CD8-positive, alpha-beta memory T cell (primary cell): ENCODE measurements at regions not wholly inside any gene's neighbourhood (a gene's known extent, or its start where the extent isn't known, plus 50 kb on each side); places are given as distances from the start of the nearest gene placed in this dataset.

Source experiments
- CTCF ChIA-PET: fragments of 350-600 bp; sonication (Branson Sonifier 250); formaldehyde crosslinking; loops from one replicate; lab custom pipeline; 2021; ENCODE audit warnings: antibody characterized with exemption; lab: Charles Lee
- POLR2A ChIA-PET: fragments of 350-600 bp; sonication (Branson Sonifier 250); formaldehyde crosslinking; loops from one replicate; lab custom pipeline; 2021; ENCODE audit warnings: antibody characterized with exemption; lab: Charles Lee
- DNase-seq, 5 donors: peaks; one replicate each; pipeline versions ENCODE4 v3.0.0 to v3.0.0-alpha.2; 2020 to 2022; ENCODE audit warnings: mixed read lengths in 1 of 5
- H3K27ac ChIP-seq: one replicate; pipeline ENCODE4 v1.7.0; 2013; ENCODE audit warnings: low read depth, mild to moderate bottlenecking, low read length, moderate library complexity
- H3K27me3 ChIP-seq: 2 replicates; pipeline ENCODE4 v1.7.0; 2013; ENCODE audit warnings: low read length, mild to moderate bottlenecking; ENCODE audit not compliant: insufficient read depth, poor library complexity, severe bottlenecking
- H3K36me3 ChIP-seq: 2 replicates; pipeline ENCODE4 v1.7.0; 2013; ENCODE audit warnings: mild to moderate bottlenecking, low read length, moderate library complexity; ENCODE audit not compliant: insufficient read depth
- H3K4me1 ChIP-seq: 2 replicates; pipeline ENCODE4 v1.7.0; 2013; ENCODE audit warnings: mild to moderate bottlenecking, low read length, moderate library complexity; ENCODE audit not compliant: insufficient read depth
- H3K4me3 ChIP-seq: 2 replicates; pipeline ENCODE4 v1.7.0; 2013; ENCODE audit warnings: mild to moderate bottlenecking, low read length
- H3K9me3 ChIP-seq: 2 replicates; pipeline ENCODE4 v1.7.0; 2013; ENCODE audit warnings: mild to moderate bottlenecking, low read length
- H3K27ac Mint-ChIP-seq, 8 donors: one replicate each; pipeline ENCODE4 v1.8.0; 2020 to 2021; ENCODE audit warnings: mixed read lengths in 8 of 8, mild to moderate bottlenecking in 6 of 8, inconsistent platforms in 3 of 8, moderate library complexity in 3 of 8
- H3K27me3 Mint-ChIP-seq, 2 donors: one replicate each; pipeline ENCODE4 v1.8.0; 2020 to 2021; ENCODE audit warnings: mixed read lengths in 2 of 2, mild to moderate bottlenecking in 1 of 2, moderate library complexity in 1 of 2
- H3K36me3 Mint-ChIP-seq, 3 donors: one replicate each; pipeline ENCODE4 v1.8.0; 2020 to 2021; ENCODE audit warnings: mixed read lengths in 3 of 3, inconsistent platforms in 1 of 3, mild to moderate bottlenecking in 1 of 3
- H3K4me1 Mint-ChIP-seq, 3 donors: one replicate each; pipeline ENCODE4 v1.8.0; 2020 to 2021; ENCODE audit warnings: mixed read lengths in 3 of 3, inconsistent platforms in 1 of 3, mild to moderate bottlenecking in 1 of 3
- H3K4me3 Mint-ChIP-seq, 7 donors: one replicate each; pipeline ENCODE4 v1.8.0; 2020 to 2021; ENCODE audit warnings: mixed read lengths in 7 of 7, mild to moderate bottlenecking in 6 of 7, moderate library complexity in 4 of 7, inconsistent platforms in 2 of 7
- H3K9me3 Mint-ChIP-seq, 5 donors: one replicate each; pipeline ENCODE4 v1.8.0; 2020 to 2022; ENCODE audit warnings: mixed read lengths in 5 of 5, mild to moderate bottlenecking in 3 of 5, moderate library complexity in 2 of 5, inconsistent platforms in 1 of 5

DNA sequence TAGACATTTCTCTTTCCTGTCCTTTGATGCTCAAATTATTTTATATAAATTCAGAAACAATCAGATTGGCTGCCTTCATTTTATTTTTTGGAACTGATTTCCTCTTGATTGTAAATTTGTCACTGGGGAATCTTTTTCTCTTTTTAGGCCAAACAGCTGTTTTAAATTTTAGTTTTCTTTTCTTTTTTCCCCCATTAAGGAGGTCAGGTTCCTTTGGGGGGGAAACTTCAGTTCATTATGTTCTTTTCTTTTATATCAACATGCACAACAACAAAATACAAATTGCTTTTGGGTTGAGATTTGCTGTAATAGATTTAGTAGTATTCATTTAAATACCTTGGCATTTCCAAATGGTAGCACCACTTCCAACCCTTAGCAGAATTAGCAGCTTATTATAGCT, 264.8 kb upstream of the SPRY2 start:
- ChIA-PET POLR2A (no interaction called here), CTCF (no interaction called here)
- no peak for DNase-seq
- H3K4me3 ChIP-seq: no peak overlapping the region
- H3K27me3 ChIP-seq: no peaks in the 10 kb centered on the region
- no peaks in the 10 kb centered on the region for H3K36me3 Mint-ChIP-seq
- H3K27me3 Mint-ChIP-seq: no peaks in the 10 kb centered on the region
- H3K27ac ChIP-seq: no peak overlapping the region
- no peaks in the 10 kb centered on the region for H3K9me3 ChIP-seq
- no peaks in the 10 kb centered on the region for H3K4me1 ChIP-seq
- H3K27ac Mint-ChIP-seq: no peak overlapping the region
- H3K9me3 Mint-ChIP-seq: peaks cover 0 to 6% (median 0%) of the 10 kb centered on the region in 5 donors
- H3K36me3 ChIP-seq: no peaks in the 10 kb centered on the region
- H3K4me1 Mint-ChIP-seq: no peaks in the 10 kb centered on the region
- H3K4me3 Mint-ChIP-seq: no peak overlapping the region

DNA sequence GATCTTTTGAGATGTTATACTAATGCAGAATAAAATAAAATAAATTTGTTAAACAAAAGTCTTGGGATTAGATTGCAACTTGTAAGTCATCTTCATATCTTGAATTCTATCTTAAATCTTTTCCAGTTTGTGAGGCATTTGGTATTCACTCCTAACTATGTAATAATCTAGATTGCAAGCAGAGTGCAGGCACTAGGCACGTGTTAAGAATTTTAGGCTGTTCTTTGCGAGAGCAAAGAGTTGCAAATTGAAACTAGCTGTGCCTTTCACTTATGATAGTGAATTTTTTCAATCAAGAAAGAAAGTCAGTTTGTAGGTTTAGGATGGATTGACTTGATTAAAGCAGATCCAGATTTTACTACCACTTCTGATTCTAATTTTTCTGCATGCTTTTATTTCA, 264.1 kb upstream of the SPRY2 start:
- no peaks in the 10 kb centered on the region for H3K27me3 ChIP-seq
- Mint-ChIP-seq H3K4me3 (no peak overlapping the region), H3K27ac (no peak overlapping the region), H3K9me3 (peaks cover 0 to 6% (median 0%) of the 10 kb centered on the region in 5 donors), H3K36me3 (no peaks in the 10 kb centered on the region), H3K4me1 (no peaks in the 10 kb centered on the region), H3K27me3 (no peaks in the 10 kb centered on the region)
- no peaks in the 10 kb centered on the region for H3K36me3 ChIP-seq
- CTCF ChIA-PET: no interaction called here
- H3K4me1 ChIP-seq: no peaks in the 10 kb centered on the region
- no peaks in the 10 kb centered on the region for H3K9me3 ChIP-seq
- no peak for DNase-seq
- H3K27ac ChIP-seq: no peak overlapping the region
- POLR2A ChIA-PET: no interaction called here
- no peak overlapping the region for H3K4me3 ChIP-seq

DNA sequence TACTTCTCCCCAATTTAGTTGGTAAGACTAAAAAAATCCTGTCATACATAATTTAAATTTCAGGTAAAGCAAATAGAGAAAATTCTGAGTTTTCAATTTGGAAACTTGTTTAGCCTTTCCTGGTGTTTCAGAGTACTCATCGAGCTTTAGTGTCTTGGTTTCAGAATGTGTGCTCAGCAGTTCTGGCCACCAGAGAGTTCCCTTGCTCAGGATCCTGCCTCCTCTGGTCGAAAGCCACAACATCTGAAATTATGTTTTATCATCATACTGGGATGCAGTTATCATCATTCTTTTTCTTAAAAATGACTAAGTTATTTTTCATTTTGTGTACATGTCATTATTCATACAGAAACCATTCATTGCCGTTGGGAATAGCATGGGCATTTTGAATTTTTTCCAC, 263.2 kb upstream of the SPRY2 start:
- Histone ChIP-seq H3K36me3 (no peaks in the 10 kb centered on the region), H3K27ac (no peak overlapping the region), H3K9me3 (no peaks in the 10 kb centered on the region), H3K27me3 (no peaks in the 10 kb centered on the region), H3K4me3 (no peak overlapping the region), H3K4me1 (no peaks in the 10 kb centered on the region)
- Mint-ChIP-seq H3K27ac (no peak overlapping the region), H3K36me3 (no peaks in the 10 kb centered on the region), H3K4me1 (no peaks in the 10 kb centered on the region), H3K4me3 (no peak overlapping the region), H3K27me3 (no peaks in the 10 kb centered on the region), H3K9me3 (peaks cover 0 to 6% (median 0%) of the 10 kb centered on the region in 5 donors)
- POLR2A ChIA-PET: no interaction called here
- no peak for DNase-seq
- CTCF ChIA-PET: no interaction called here

DNA sequence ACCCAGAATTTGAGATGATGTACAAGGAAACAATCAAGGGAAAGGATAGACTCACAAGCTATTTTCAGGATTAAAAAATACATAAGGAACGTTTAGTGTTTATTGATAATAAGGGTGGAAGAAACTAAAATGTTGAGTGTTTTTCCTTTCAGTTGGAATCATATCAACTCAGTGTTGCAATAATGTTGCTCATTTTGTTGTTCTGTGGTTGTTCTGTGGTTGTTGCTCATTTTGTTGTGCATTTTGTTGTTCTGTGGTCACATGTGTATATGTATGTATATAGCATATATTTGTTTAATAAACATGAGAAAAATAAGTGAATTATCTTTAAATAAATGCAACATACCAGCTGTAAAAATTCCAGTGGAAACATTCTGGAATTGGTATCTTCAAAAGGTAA, 262.4 kb upstream of the SPRY2 start:
- no peaks in the 10 kb centered on the region for H3K9me3 ChIP-seq
- no peak for DNase-seq
- CTCF ChIA-PET: no interaction called here
- POLR2A ChIA-PET: no interaction called here
- Mint-ChIP-seq H3K27me3 (no peaks in the 10 kb centered on the region), H3K36me3 (no peaks in the 10 kb centered on the region), H3K9me3 (peaks cover 0 to 6% (median 0%) of the 10 kb centered on the region in 5 donors), H3K4me1 (no peaks in the 10 kb centered on the region), H3K27ac (no peak overlapping the region), H3K4me3 (no peak overlapping the region)
- no peak overlapping the region for H3K27ac ChIP-seq
- H3K27me3 ChIP-seq: no peaks in the 10 kb centered on the region
- no peaks in the 10 kb centered on the region for H3K36me3 ChIP-seq
- no peak overlapping the region for H3K4me3 ChIP-seq
- no peaks in the 10 kb centered on the region for H3K4me1 ChIP-seq

DNA sequence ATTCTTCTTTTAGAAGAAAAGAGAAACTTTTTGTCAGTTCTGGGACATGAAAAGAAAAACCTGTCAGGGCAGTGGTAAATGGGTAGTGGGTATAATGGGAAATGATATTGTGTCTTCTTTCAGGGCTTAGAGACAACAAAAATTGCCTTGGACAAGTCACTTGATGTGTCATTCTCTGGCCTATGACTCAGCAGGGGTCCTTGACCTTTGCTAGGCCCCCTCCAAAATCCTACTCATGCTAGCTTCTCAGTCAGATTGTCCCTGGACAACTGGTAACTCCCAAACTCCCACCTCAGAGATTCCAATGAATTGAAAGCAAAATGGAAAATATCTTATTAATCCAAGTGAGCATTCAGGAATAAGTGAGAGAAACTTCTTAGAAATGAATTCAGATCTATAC, 258.8 kb upstream of the SPRY2 start:
- H3K36me3 ChIP-seq: no peaks in the 10 kb centered on the region
- peaks cover 0 to 6% (median 0%) of the 10 kb centered on the region in 5 donors for H3K9me3 Mint-ChIP-seq
- H3K27ac ChIP-seq: no peak overlapping the region
- H3K36me3 Mint-ChIP-seq: no peaks in the 10 kb centered on the region
- no peak overlapping the region for H3K27ac Mint-ChIP-seq
- no peaks in the 10 kb centered on the region for H3K4me1 ChIP-seq
- H3K4me3 Mint-ChIP-seq: no peak overlapping the region
- H3K4me1 Mint-ChIP-seq: no peaks in the 10 kb centered on the region
- CTCF ChIA-PET: no interaction called here
- H3K27me3 Mint-ChIP-seq: no peaks in the 10 kb centered on the region
- no peaks in the 10 kb centered on the region for H3K27me3 ChIP-seq
- H3K9me3 ChIP-seq: no peaks in the 10 kb centered on the region
- POLR2A ChIA-PET: no interaction called here
- H3K4me3 ChIP-seq: no peak overlapping the region
- DNase-seq: no peak

DNA sequence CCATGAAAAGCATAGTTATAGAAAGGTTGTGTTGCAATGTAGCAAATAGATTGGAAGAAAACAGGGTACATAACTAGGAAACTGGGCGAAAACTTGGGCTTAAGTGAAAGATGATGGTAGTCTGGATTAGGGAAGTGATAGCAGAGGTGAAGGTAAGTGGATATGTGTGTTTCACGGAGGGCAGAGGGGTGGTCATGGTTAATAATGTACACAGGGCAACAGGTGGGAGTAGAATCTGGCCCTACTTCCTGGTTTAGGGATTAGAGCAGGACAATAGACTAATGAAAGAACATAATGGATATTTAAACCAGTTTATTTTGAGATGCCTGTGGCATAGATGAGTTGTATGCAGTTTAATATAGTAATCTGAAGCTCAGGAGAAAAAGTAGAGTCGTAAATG, 257.3 kb upstream of the SPRY2 start:
- Mint-ChIP-seq H3K4me3 (no peak overlapping the region), H3K27me3 (no peaks in the 10 kb centered on the region), H3K9me3 (peaks cover 0 to 4% (median 0%) of the 10 kb centered on the region in 5 donors), H3K27ac (no peak overlapping the region), H3K36me3 (no peaks in the 10 kb centered on the region), H3K4me1 (no peaks in the 10 kb centered on the region)
- Histone ChIP-seq H3K27ac (no peak overlapping the region), H3K4me1 (no peaks in the 10 kb centered on the region), H3K27me3 (no peaks in the 10 kb centered on the region), H3K36me3 (no peaks in the 10 kb centered on the region), H3K9me3 (no peaks in the 10 kb centered on the region), H3K4me3 (no peak overlapping the region)
- DNase-seq: no peak
- ChIA-PET CTCF (no interaction called here), POLR2A (no interaction called here)

DNA sequence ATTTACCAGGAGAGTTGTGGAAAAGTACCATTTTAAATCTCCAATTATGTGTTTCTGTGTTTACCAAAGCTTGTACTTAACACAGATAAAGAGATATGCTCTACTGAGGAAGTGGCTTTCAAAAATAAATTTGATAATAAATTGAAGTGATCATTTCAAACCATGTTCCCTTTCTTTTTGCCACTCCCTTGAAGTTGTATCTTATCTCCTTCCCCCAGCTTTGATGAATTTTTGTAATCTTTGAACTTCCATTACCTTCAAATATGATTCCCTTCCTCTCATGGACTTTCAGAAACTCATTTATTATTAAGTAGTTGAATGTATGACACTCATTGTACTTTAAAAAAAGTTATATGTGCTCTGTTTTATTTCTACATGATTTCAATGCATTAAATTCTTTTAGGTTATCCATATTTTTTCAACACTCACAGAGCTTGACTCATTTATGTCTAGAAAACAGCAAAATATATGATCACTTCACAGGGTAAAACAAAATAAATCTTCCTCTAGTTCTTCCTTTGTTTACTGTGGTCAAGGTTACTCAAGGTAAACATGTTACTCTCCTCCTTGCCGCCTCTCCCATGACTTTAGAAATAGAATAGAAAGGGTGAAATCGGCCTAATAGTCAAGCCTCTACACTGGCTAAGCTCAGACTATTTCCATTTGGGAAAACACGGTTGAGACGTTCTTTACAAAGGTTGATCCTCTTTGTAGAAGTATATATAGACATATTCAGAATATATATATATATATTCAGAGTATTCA, 251.2 kb upstream of the SPRY2 start:
- Mint-ChIP-seq H3K27me3 (no peaks in the 10 kb centered on the region), H3K9me3 (no peaks in the 10 kb centered on the region), H3K4me1 (peaks cover 0 to 7% (median 2%) of the 10 kb centered on the region in 3 donors), H3K27ac (no peak overlapping the region), H3K4me3 (no peak overlapping the region), H3K36me3 (no peaks in the 10 kb centered on the region)
- ChIA-PET CTCF (no interaction called here), POLR2A (no interaction called here)
- no peak for DNase-seq
- no peaks in the 10 kb centered on the region for H3K9me3 ChIP-seq
- no peak overlapping the region for H3K27ac ChIP-seq
- no peaks in the 10 kb centered on the region for H3K27me3 ChIP-seq
- no peaks in the 10 kb centered on the region for H3K36me3 ChIP-seq
- H3K4me1 ChIP-seq: no peaks in the 10 kb centered on the region
- H3K4me3 ChIP-seq: no peak overlapping the region

DNA sequence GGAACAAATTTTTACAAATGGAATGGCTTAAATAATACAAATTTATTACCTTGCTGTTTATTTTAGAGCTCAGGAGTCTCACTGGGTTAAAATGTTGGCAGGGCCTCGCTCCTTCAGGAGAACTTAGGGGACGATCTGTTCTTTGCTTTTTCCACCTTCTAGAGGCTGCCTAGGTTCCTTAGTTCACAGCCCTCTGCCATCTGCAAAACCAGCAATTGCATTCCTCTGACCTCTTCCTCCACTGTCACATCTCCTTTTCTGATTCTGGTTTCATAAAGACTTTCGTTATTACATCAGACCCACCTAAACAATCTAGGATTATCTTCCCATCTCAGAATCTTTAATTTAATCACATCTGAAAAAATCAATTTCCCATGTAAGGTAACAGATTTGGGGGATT, 249.6 kb upstream of the SPRY2 start:
- DNase-seq: no peak
- Histone ChIP-seq H3K36me3 (no peaks in the 10 kb centered on the region), H3K27ac (no peak overlapping the region), H3K27me3 (no peaks in the 10 kb centered on the region), H3K9me3 (no peaks in the 10 kb centered on the region), H3K4me1 (no peaks in the 10 kb centered on the region), H3K4me3 (no peak overlapping the region)
- ChIA-PET CTCF (no interaction called here), POLR2A (no interaction called here)
- H3K36me3 Mint-ChIP-seq: no peaks in the 10 kb centered on the region
- H3K4me3 Mint-ChIP-seq: no peak overlapping the region
- H3K4me1 Mint-ChIP-seq: peaks cover 0 to 7% (median 2%) of the 10 kb centered on the region in 3 donors
- no peak overlapping the region for H3K27ac Mint-ChIP-seq
- H3K9me3 Mint-ChIP-seq: peaks cover 0 to 2% (median 0%) of the 10 kb centered on the region in 5 donors
- H3K27me3 Mint-ChIP-seq: no peaks in the 10 kb centered on the region
